ENCODE measurements at regions not wholly inside any gene's neighbourhood (a gene's known extent, or its start where the extent isn't known, plus 50 kb on each side); places are given as distances from the start of the nearest gene placed in this dataset.

DNA sequence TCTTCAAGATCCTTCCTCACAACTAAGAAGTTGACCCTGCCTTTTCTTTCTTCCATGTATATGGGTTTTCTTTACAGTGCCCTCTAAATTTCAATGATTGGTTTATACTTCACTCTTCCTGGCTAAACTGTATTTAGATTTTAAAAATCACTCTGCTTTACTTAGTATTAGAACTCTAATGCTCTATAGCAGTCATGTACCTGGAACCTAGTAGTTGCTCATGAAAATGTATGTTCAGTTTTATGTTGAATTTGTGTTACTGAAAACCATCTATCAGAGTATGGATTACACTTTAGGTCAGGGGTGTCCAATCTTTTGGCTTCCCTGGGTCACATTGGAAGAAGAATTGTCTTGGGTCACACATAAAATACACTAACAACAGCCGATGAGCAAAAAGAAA, 1024.3 kb downstream of the NR2F1-AS1 start:
- Histone ChIP-seq H3K4me3 (no peak overlapping the region), H3K4me1 (peaks cover 0 to 7% (median 2%) of the 10 kb centered on the region in 4 donors), H3K9me3 (no peaks in the 10 kb centered on the region), H3K27me3 (no peaks in the 10 kb centered on the region), H3K36me3 (no peaks in the 10 kb centered on the region), H3K27ac (no peak overlapping the region)
- no peak for DNase-seq
- intact Hi-C loops (cut with DNase I; ENCODE audit: low total_unique reads) = no loop called here
- TF ChIP-seq, protein P1, sequence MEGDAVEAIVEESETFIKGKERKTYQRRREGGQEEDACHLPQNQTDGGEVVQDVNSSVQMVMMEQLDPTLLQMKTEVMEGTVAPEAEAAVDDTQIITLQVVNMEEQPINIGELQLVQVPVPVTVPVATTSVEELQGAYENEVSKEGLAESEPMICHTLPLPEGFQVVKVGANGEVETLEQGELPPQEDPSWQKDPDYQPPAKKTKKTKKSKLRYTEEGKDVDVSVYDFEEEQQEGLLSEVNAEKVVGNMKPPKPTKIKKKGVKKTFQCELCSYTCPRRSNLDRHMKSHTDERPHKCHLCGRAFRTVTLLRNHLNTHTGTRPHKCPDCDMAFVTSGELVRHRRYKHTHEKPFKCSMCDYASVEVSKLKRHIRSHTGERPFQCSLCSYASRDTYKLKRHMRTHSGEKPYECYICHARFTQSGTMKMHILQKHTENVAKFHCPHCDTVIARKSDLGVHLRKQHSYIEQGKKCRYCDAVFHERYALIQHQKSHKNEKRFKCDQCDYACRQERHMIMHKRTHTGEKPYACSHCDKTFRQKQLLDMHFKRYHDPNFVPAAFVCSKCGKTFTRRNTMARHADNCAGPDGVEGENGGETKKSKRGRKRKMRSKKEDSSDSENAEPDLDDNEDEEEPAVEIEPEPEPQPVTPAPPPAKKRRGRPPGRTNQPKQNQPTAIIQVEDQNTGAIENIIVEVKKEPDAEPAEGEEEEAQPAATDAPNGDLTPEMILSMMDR (IDR thresholded peaks at IDR 0.05) = no peak

GRCh38 chr5:92554447-92555085, 1026.5 kb downstream of the NR2F1-AS1 start:
- peaks cover 0 to 7% (median 2%) of the 10 kb centered on the region in 4 donors for H3K4me1 ChIP-seq
- H3K9me3 ChIP-seq = no peaks in the 10 kb centered on the region
- no peak overlapping the region for H3K4me3 ChIP-seq
- DNase-seq = no peak
- no peak overlapping the region for H3K27ac ChIP-seq
- H3K36me3 ChIP-seq = no peaks in the 10 kb centered on the region
- no peaks in the 10 kb centered on the region for H3K27me3 ChIP-seq
- intact Hi-C loops (cut with DNase I; ENCODE audit: low total_unique reads) = no loop called here
- TF ChIP-seq, protein P1 (IDR thresholded peaks at IDR 0.05) = no peak

GRCh38 chr5:92553326-92553725, 1027.7 kb downstream of the NR2F1-AS1 start:
- Histone ChIP-seq H3K36me3 (no peaks in the 10 kb centered on the region), H3K4me1 (peaks cover 0 to 7% (median 2%) of the 10 kb centered on the region in 4 donors), H3K4me3 (no peak overlapping the region), H3K9me3 (no peaks in the 10 kb centered on the region), H3K27me3 (no peaks in the 10 kb centered on the region), H3K27ac (no peak overlapping the region)
- no peak for DNase-seq
- intact Hi-C loops (cut with DNase I; ENCODE audit: low total_unique reads) = no loop called here
- TF ChIP-seq, protein P1 (IDR thresholded peaks at IDR 0.05) = no peak

GRCh38 chr5:92552206-92553160, 1028.5 kb downstream of the NR2F1-AS1 start:
- H3K4me3 ChIP-seq = no peak overlapping the region
- no peak overlapping the region for H3K27ac ChIP-seq
- H3K4me1 ChIP-seq = peaks cover 0 to 7% (median 2%) of the 10 kb centered on the region in 4 donors
- H3K36me3 ChIP-seq = no peaks in the 10 kb centered on the region
- TF ChIP-seq, protein P1 (IDR thresholded peaks at IDR 0.05) = no peak
- no peaks in the 10 kb centered on the region for H3K9me3 ChIP-seq
- DNase-seq = no peak
- no peaks in the 10 kb centered on the region for H3K27me3 ChIP-seq
- intact Hi-C loops (cut with DNase I; ENCODE audit: low total_unique reads) = no loop called here

GRCh38 chr5:92548346-92548745, 1032.7 kb downstream of the NR2F1-AS1 start:
- H3K9me3 ChIP-seq = no peaks in the 10 kb centered on the region

More at GRCh38 chr5:92548346-92548745, 1032.7 kb downstream of the NR2F1-AS1 start:
- TF ChIP-seq, protein P1 (IDR thresholded peaks at IDR 0.05) = no peak
- Histone ChIP-seq H3K4me3 (no peak overlapping the region), H3K4me1 (peaks cover 0 to 19% (median 3%) of the 10 kb centered on the region in 4 donors), H3K27me3 (no peaks in the 10 kb centered on the region), H3K27ac (no peak overlapping the region), H3K36me3 (no peaks in the 10 kb centered on the region)
- DNase-seq = no peak
- intact Hi-C loops (cut with DNase I; ENCODE audit: low total_unique reads) = no loop called here

Measured in tibial artery (tissue), 4 donors.